Chondrocyte (in vitro differentiated cells): ENCODE measurements at regions not wholly inside any gene's neighbourhood (a gene's known extent, or its start where the extent isn't known, plus 50 kb on each side); places are given as distances from the start of the nearest gene placed in this dataset.

Experiments used
- DNase-seq: peaks from one replicate; pipeline ENCODE4 v3.0.0; 2021; ENCODE audit warnings: mixed read lengths, low spot score
- H3K27ac Mint-ChIP-seq: one replicate; pipeline ENCODE4 v1.8.0; 2021; ENCODE audit warnings: mild to moderate bottlenecking, moderate library complexity, mixed read lengths; ENCODE audit not compliant: unreplicated experiment
- H3K27me3 Mint-ChIP-seq: 2 replicates; pipeline ENCODE4 v1.8.0; 2021; ENCODE audit warnings: low read depth, mixed read lengths
- H3K36me3 Mint-ChIP-seq: 2 replicates; pipeline ENCODE4 v1.8.0; 2021; ENCODE audit warnings: low read depth, mixed read lengths
- H3K4me1 Mint-ChIP-seq: 2 replicates; pipeline ENCODE4 v1.8.0; 2021; ENCODE audit warnings: low read depth, mild to moderate bottlenecking, mixed read lengths
- H3K4me3 Mint-ChIP-seq: one replicate; pipeline ENCODE4 v1.8.0; 2021; ENCODE audit warnings: mild to moderate bottlenecking, moderate library complexity, mixed read lengths; ENCODE audit not compliant: unreplicated experiment
- H3K9me3 Mint-ChIP-seq: 2 replicates; pipeline ENCODE4 v1.8.0; 2021; ENCODE audit warnings: low read depth, mixed read lengths
- CTCF ChIP-seq: fragments of 200-600 bp; sonication (generic); IDR thresholded peaks from 2 replicates; pipeline ENCODE4 v1.5.0; 2021; ENCODE audit warnings: antibody characterized with exemption, mild to moderate bottlenecking, moderate library complexity

DNA sequence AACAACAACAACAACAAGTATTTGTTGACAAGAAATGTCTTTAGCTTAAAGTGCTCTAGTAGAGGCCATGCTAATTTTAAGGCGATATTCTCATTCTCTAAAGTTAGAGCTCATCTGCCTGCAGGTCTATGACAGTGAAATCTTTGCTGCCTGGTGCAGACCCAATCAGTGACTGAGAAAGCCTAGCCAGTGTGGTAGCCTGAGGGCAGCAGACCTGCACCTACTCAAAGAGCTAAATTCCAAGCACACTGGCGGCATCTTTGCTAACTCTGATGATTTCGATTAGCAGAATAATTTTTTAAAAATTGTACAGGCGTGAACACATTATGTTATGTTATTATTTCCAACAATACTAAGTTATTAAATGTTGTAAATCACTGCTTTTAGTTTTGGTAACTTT is 228.8 kb upstream of the RGMA start:
- H3K36me3 Mint-ChIP-seq, result no peaks in the 10 kb centered on the region
- H3K9me3 Mint-ChIP-seq, result no peaks in the 10 kb centered on the region
- no peak overlapping the region for H3K27ac Mint-ChIP-seq
- H3K4me3 Mint-ChIP-seq, result no peak overlapping the region
- peaks cover 10% of the 10 kb centered on the region for H3K27me3 Mint-ChIP-seq
- DNase-seq, result no peak
- H3K4me1 Mint-ChIP-seq, result peaks cover 18% of the 10 kb centered on the region
- TF ChIP-seq CTCF, result no peak

- Mint-ChIP-seq H3K27ac (no peak overlapping the region), H3K4me3 (no peak overlapping the region), H3K36me3 (no peaks in the 10 kb centered on the region), H3K27me3 (peaks cover 13% of the 10 kb centered on the region), H3K9me3 (no peaks in the 10 kb centered on the region), H3K4me1 (no peaks in the 10 kb centered on the region)
- TF ChIP-seq CTCF, result no peak
- no peak for DNase-seq
Measured at GRCh38 chr15:93314245-93314644, 225.2 kb upstream of the RGMA start.

DNA sequence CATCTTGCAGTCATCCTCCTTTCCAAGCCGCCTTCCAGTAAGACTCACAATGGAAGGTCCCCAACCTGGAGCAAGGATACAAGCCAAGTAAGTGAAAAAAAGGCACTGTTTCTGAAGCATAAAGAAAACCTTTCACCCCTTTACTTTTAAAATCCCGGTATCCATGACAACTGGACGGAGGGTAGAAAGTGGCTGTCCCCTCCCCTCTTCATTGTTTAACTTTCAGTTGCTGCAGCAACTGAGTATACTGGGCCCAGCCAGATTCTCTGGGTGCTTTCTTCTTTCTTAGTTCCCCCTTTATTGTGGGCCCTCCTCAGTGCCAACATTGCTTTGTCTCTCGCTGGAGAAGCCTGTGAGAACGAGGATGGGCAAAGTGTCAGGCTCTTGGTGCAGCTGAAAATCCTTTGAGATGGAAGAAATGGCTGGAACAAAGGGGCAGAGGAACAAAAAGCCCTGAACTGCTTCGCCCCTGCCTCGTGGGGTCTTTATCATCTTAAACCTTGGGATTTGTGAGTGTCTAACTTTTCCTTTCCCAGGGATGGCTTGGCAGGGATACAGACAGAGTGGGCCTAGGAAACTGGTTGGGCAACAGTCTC is 224.0 kb upstream of the RGMA start:
- Mint-ChIP-seq H3K4me3 (no peak overlapping the region), H3K27me3 (peaks cover 13% of the 10 kb centered on the region), H3K36me3 (no peaks in the 10 kb centered on the region), H3K4me1 (no peaks in the 10 kb centered on the region), H3K27ac (no peak overlapping the region), H3K9me3 (no peaks in the 10 kb centered on the region)
- TF ChIP-seq CTCF, result no peak
- no peak for DNase-seq

GRCh38 chr15:93311620-93312019 is 222.6 kb upstream of the RGMA start:
- no peak for DNase-seq
- no peaks in the 10 kb centered on the region for H3K4me1 Mint-ChIP-seq
- peaks cover 9% of the 10 kb centered on the region for H3K27me3 Mint-ChIP-seq
- TF ChIP-seq CTCF, result no peak
- no peak overlapping the region for H3K27ac Mint-ChIP-seq
- no peaks in the 10 kb centered on the region for H3K36me3 Mint-ChIP-seq
- no peak overlapping the region for H3K4me3 Mint-ChIP-seq
- H3K9me3 Mint-ChIP-seq, result no peaks in the 10 kb centered on the region

DNA sequence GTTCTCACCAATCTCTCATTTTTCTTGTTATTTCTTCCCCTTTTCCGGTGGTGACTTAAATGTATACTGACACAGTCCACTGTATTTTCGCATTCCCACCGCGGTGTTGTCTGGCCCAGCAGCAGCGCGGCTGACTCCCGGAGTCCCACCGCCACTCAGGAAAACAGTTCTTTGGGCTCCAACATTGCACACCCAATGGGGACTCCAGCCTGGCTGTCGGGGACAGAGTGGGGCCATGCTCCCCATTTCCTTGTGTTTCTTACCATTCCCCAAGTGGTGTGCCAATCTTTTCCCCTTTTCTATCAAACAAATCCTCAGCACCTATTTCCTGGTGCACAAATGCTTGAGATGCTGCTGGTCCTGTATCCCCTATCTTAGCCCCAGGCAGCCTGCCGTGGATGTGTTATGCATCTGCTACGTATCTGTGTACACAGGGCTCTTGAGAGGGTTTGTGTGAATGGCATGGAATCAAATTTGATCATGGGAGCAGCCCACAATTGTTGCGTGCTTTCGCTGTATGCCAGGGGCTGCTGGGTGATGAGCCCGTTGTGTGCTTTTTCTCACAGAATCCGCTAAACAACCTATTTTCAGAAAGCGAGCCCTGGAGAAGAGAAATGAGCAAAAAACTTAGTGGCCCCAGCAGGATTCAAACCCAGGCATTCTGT is 219.1 kb upstream of the RGMA start:
- no peak overlapping the region for H3K27ac Mint-ChIP-seq
- DNase-seq, result no peak
- H3K4me3 Mint-ChIP-seq, result no peak overlapping the region
- H3K4me1 Mint-ChIP-seq, result no peaks in the 10 kb centered on the region
- H3K27me3 Mint-ChIP-seq, result peaks cover 6% of the 10 kb centered on the region
- TF ChIP-seq CTCF, result no peak
- no peaks in the 10 kb centered on the region for H3K36me3 Mint-ChIP-seq
- H3K9me3 Mint-ChIP-seq, result no peaks in the 10 kb centered on the region
